ENCODE measurements at regions not wholly inside any gene's neighbourhood (a gene's known extent, or its start where the extent isn't known, plus 50 kb on each side); places are given as distances from the start of the nearest gene placed in this dataset.
"Not testable (repeated sequence)": the region's sequence is repeated elsewhere in the genome, so short reads cannot be mapped to it uniquely, and the experiment has no call there.

DNA sequence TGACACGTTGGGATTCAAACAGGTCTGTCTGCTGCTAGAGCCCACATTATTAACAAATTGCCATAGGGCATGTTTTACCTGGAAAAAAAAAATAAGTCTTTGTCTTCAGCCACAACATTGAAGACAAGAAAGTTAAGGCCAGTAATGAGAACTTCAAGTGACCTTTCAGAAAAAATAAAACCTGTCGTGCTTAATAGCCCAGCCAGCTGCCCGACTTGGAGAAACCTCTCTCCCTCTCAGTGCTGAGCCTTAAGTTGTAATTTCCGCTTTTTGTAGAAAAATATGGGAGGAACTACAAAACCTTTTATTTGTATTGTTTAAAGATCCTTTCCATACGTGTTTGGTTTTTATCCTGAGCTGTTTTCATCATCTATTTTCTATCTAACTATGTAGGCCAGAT lies 454.3 kb upstream of the SLITRK6 start:
- DNase-seq: not testable (repeated sequence)

DNA sequence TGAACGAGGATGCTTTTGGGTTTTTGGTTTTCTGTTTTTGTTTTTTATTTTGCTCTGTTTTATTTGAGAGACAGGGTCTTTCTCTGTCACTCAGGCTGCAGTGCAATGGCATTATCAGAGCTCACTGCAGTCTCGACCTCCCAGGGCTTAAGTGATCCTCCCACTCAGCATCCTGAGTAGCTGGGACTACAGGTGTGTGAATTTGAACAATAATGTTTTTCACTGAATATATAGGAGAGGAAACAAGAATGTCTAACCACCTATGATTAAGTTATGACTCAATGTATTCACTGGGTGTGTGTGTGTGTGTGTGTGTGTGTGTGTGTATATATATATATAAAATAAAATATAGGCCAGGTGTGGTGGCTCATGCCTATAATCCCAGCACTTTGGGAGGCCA lies 456.6 kb upstream of the SLITRK6 start:
- DNase-seq: not testable (repeated sequence)

DNA sequence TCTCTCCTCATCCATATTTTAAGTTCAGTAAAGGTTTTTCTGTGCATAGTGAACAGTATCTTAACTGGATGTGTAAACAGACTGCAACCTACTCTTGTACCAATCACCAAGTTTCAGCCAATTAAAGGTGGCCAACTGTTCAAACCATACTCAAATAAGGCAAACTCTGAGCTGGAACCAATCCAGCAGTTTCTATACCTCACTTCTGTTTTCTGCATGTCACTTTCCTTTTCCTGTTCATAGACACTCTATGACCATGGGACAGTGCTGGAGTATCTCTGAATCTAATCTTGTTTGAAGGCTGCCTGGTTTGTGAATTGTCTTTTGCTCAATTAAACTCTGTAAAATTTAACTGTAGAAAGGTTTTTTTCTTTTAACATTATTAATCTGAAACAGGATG lies 470.3 kb upstream of the SLITRK6 start:
- TF ChIP-seq POLR2A (IDR thresholded peaks at IDR 0.05; ENCODE audit: low read length): no peak
- no peak for TF ChIP-seq GATA1 (IDR thresholded peaks at IDR 0.05; ENCODE audit: low read depth, low read length)
- no peak for DNase-seq

GRCh38 chr13:86282442-86282841 lies 483.2 kb upstream of the SLITRK6 start:
- no peak for DNase-seq
- TF ChIP-seq POLR2A (IDR thresholded peaks at IDR 0.05; ENCODE audit: low read length) (no peak), GATA1 (IDR thresholded peaks at IDR 0.05; ENCODE audit: low read depth, low read length) (no peak)

DNA sequence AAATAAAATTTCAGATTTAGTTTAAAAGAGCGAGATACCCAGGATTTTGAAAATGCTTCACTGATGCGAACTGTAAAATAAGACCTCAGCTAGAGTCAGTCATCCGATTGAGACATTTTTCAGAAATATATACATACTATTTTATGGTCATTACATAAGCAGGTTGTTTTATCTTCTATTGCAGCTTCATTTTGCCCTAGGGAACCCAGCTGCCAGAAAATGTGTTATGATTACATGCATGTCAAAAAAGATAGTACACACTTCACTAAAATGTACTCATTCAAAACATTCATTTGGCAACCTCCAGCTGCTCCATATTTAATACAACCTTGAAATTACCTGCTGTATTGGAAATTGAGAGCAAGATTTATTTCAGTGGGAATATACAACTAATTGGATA lies 483.8 kb upstream of the SLITRK6 start:
- TF ChIP-seq GATA1 (IDR thresholded peaks at IDR 0.05; ENCODE audit: low read depth, low read length) (no peak), POLR2A (IDR thresholded peaks at IDR 0.05; ENCODE audit: low read length) (no peak)
- DNase-seq: no peak

- TF ChIP-seq GATA1 (IDR thresholded peaks at IDR 0.05; ENCODE audit: low read depth, low read length): no peak
- TF ChIP-seq POLR2A (IDR thresholded peaks at IDR 0.05; ENCODE audit: low read length): no peak
- DNase-seq: no peak
These were observed 499.5 kb upstream of the SLITRK6 start for GRCh38 chr13:86298725-86299124.

DNA sequence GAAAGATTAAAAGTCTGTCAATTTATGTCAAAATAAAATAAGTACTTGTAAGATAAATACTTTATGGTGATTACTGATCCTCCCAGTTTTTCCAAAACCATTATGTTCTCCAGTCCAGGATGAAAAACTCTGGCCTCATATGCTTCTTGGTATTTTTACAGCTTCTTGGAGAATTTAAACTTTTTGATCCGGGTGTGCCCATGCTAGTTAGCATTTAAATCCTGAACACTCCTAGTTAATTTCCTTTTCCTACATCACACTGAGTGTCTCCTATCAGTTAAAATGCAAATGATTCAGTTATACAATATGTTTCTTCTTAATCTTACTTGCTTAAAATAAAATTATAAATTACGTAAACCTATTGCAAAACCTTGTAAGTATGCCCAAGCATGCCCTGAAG lies 499.9 kb upstream of the SLITRK6 start:
- TF ChIP-seq GATA1 (IDR thresholded peaks at IDR 0.05; ENCODE audit: low read depth, low read length) (no peak), POLR2A (IDR thresholded peaks at IDR 0.05; ENCODE audit: low read length) (no peak)

GRCh38 chr13:86309881-86310280 lies 510.7 kb upstream of the SLITRK6 start:
- TF ChIP-seq GATA1 (IDR thresholded peaks at IDR 0.05; ENCODE audit: low read depth, low read length): no peak
- DNase-seq: no peak

More for the DNA sequence above, 499.9 kb upstream of the SLITRK6 start:
- no peak for DNase-seq

- TF ChIP-seq GATA1 (IDR thresholded peaks at IDR 0.05; ENCODE audit: low read depth, low read length): no peak
- no peak for TF ChIP-seq POLR2A (IDR thresholded peaks at IDR 0.05; ENCODE audit: low read length)
These were observed 514.2 kb upstream of the SLITRK6 start for GRCh38 chr13:86313421-86313820.

GRCh38 chr13:86318450-86318849 lies 519.2 kb upstream of the SLITRK6 start:
- TF ChIP-seq POLR2A (IDR thresholded peaks at IDR 0.05; ENCODE audit: low read length) (no peak), GATA1 (IDR thresholded peaks at IDR 0.05; ENCODE audit: low read depth, low read length) (no peak)
- DNase-seq: no peak

More at GRCh38 chr13:86313421-86313820, 514.2 kb upstream of the SLITRK6 start:
- DNase-seq: no peak

DNA sequence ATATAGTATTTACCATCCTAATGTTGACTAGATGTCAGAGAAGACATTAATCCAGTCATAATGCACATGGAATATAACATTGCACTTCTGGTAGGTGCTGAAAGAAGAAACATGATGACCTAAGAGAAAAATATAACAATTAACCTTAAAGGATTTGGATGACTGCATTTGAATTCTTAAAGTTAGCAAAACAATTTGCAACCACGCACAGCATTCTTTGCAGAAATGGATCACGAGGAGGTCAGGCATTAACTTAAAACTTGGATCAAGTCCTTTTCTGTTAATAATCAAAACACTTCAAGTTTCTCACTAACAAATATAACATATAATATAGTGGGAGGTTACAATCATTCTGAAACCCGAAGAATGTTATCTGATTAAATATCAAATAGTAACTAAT lies 525.0 kb upstream of the SLITRK6 start:
- TF ChIP-seq POLR2A (IDR thresholded peaks at IDR 0.05; ENCODE audit: low read length): no peak
- no peak for TF ChIP-seq GATA1 (IDR thresholded peaks at IDR 0.05; ENCODE audit: low read depth, low read length)
- DNase-seq: no peak

- no peak for DNase-seq
- no peak for TF ChIP-seq GATA1 (IDR thresholded peaks at IDR 0.05; ENCODE audit: low read depth, low read length)
- TF ChIP-seq POLR2A (IDR thresholded peaks at IDR 0.05; ENCODE audit: low read length): no peak
These were observed 556.1 kb upstream of the SLITRK6 start for GRCh38 chr13:86355301-86355700.

GRCh38 chr13:86357106-86357505 lies 557.9 kb upstream of the SLITRK6 start:
- TF ChIP-seq GATA1 (IDR thresholded peaks at IDR 0.05; ENCODE audit: low read depth, low read length): no peak
- TF ChIP-seq POLR2A (IDR thresholded peaks at IDR 0.05; ENCODE audit: low read length): no peak
- DNase-seq: no peak

DNA sequence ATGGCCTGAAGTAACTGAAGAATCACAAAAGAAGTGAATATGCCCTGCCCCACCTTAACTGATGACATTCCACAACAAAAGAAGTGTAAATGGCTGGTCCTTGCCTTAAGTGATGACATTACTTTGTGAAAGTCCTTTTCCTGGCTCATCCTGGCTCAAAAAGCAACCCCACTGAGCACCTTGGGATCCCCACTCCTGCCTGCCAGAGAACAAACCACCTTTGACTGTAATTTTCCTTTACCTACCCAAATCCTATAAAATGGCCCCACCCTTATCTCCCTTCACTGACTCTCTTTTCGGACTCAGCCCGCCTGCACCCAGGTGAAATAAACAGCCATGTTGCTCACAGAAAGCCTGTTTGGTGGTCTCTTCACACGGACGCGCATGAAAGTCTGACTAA lies 564.5 kb upstream of the SLITRK6 start:
- DNase-seq: not testable (repeated sequence)

DNA sequence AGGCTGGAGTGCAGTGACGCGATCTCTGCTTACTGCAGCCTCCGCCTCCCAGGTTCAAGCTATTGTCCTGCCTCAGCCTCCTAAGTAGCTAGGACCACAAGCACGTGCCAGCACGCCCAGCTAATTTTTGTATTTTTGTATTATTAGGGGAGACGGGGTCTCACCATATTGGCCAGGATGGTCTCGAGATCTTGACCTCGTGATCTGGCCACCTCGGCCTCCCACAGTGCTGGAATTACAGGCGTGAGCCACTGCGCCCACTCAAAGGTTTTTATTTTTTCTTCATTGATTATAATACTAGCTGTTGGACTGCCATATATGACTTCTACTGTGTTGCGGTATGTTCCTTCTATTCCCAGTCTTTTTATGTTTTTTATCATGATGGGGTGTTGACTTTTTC lies 569.7 kb upstream of the SLITRK6 start:
- TF ChIP-seq GATA1 (IDR thresholded peaks at IDR 0.05; ENCODE audit: low read depth, low read length): no peak
- no peak for TF ChIP-seq POLR2A (IDR thresholded peaks at IDR 0.05; ENCODE audit: low read length)
- DNase-seq: no peak

DNA sequence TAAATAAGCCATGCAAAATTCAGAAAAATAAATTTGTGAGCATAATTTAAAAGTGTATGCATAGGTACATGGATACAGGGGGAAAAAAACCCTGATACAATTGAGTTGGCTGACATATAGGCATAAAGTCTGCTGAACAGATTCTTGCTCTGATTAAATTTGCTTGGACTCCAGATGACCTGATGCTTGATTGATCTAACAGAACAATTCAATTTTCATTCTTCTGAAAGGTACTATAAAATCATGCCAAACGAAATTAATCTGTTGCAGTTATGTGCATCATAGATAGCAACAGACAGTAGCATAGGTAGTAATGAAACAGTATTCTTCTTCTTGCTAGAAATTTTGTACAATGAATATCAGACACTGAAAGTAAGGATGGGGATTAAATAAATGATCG lies 578.2 kb upstream of the SLITRK6 start:
- DNase-seq: no peak
- TF ChIP-seq GATA1 (IDR thresholded peaks at IDR 0.05; ENCODE audit: low read depth, low read length): no peak
- TF ChIP-seq POLR2A (IDR thresholded peaks at IDR 0.05; ENCODE audit: low read length): no peak

DNA sequence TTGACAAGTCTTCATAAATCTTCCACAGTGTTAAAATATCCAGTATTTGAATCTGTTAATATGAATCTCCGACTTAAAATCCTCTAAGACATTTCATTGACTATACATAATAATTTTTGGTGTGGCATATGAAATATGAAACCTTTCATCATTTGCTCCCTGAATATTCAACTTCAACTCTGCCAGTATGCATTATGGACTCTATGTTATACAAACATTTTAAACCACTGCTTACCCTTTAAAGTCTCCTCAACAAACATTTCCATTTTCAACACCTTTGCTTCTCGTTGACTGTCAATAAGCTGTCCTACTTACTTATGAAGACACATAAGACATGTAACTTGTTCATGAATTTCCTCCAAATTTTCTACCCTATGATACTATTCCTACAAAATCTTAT lies 579.4 kb upstream of the SLITRK6 start:
- no peak for TF ChIP-seq GATA1 (IDR thresholded peaks at IDR 0.05; ENCODE audit: low read depth, low read length)
- no peak for TF ChIP-seq POLR2A (IDR thresholded peaks at IDR 0.05; ENCODE audit: low read length)
- no peak for DNase-seq

Measured in erythroblast (primary cell).